ENCODE measurements at regions not wholly inside any gene's neighbourhood (a gene's known extent, or its start where the extent isn't known, plus 50 kb on each side); places are given as distances from the start of the nearest gene placed in this dataset.

- Mint-ChIP-seq H3K36me3 (ENCODE audit: low read depth) (no peaks in the 10 kb centered on the region), H3K27ac (peak overlapping the region in 2 of 3 experiments; percentile 30 to 45), H3K27me3 (ENCODE audit: low read depth) (peaks cover 36% of the 10 kb centered on the region), H3K4me3 (peak overlapping the region; percentile 64 to 75 (median 72)), H3K4me1 (peaks cover 24% of the 10 kb centered on the region), H3K9me3 (no peaks in the 10 kb centered on the region)
- TF ChIP-seq CTCF (IDR thresholded peaks at IDR 0.05; ENCODE audit: unreplicated experiment in 3 of 3): no peak
These were observed 124.2 kb upstream of the SATB2 start for GRCh38 chr2:199581935-199582360.

- Mint-ChIP-seq H3K4me1 (peaks cover 19% of the 10 kb centered on the region), H3K27ac (peak overlapping the region in 1 of 3 experiments; percentile 30), H3K9me3 (no peaks in the 10 kb centered on the region), H3K27me3 (ENCODE audit: low read depth) (peaks cover 33% of the 10 kb centered on the region), H3K4me3 (peak overlapping the region; percentile 64 to 75 (median 72)), H3K36me3 (ENCODE audit: low read depth) (no peaks in the 10 kb centered on the region)
- TF ChIP-seq CTCF (IDR thresholded peaks at IDR 0.05; ENCODE audit: unreplicated experiment in 3 of 3): no peak
These were observed 123.7 kb upstream of the SATB2 start for GRCh38 chr2:199581408-199581807.

- H3K36me3 Mint-ChIP-seq (ENCODE audit: low read depth): no peaks in the 10 kb centered on the region
- H3K9me3 Mint-ChIP-seq: no peaks in the 10 kb centered on the region
- peaks cover 22% of the 10 kb centered on the region for H3K27me3 Mint-ChIP-seq (ENCODE audit: low read depth)
- H3K27ac Mint-ChIP-seq: no peak overlapping the region
- H3K4me1 Mint-ChIP-seq: peaks cover 6% of the 10 kb centered on the region
- no peak overlapping the region for H3K4me3 Mint-ChIP-seq
- no peak for TF ChIP-seq CTCF (IDR thresholded peaks at IDR 0.05; ENCODE audit: unreplicated experiment in 3 of 3)
These were observed 117.7 kb upstream of the SATB2 start for GRCh38 chr2:199575416-199575815.

GRCh38 chr2:199572571-199572970 is 114.8 kb upstream of the SATB2 start:
- H3K4me1 Mint-ChIP-seq: peaks cover 6% of the 10 kb centered on the region
- TF ChIP-seq CTCF (IDR thresholded peaks at IDR 0.05; ENCODE audit: unreplicated experiment in 3 of 3): no peak
- peaks cover 11% of the 10 kb centered on the region for H3K27me3 Mint-ChIP-seq (ENCODE audit: low read depth)
- H3K36me3 Mint-ChIP-seq (ENCODE audit: low read depth): no peaks in the 10 kb centered on the region
- no peak overlapping the region for H3K27ac Mint-ChIP-seq
- H3K4me3 Mint-ChIP-seq: no peak overlapping the region
- H3K9me3 Mint-ChIP-seq: no peaks in the 10 kb centered on the region

GRCh38 chr2:199570934-199571333 is 113.2 kb upstream of the SATB2 start:
- Mint-ChIP-seq H3K27ac (no peak overlapping the region), H3K4me3 (no peak overlapping the region)

More at GRCh38 chr2:199570934-199571333, 113.2 kb upstream of the SATB2 start:
- H3K4me1 Mint-ChIP-seq: peaks cover 6% of the 10 kb centered on the region
- peaks cover 5% of the 10 kb centered on the region for H3K27me3 Mint-ChIP-seq (ENCODE audit: low read depth)
- TF ChIP-seq CTCF (IDR thresholded peaks at IDR 0.05; ENCODE audit: unreplicated experiment in 3 of 3): no peak
- no peaks in the 10 kb centered on the region for H3K9me3 Mint-ChIP-seq
- H3K36me3 Mint-ChIP-seq (ENCODE audit: low read depth): no peaks in the 10 kb centered on the region
